Endodermal cell (in vitro differentiated cells): ENCODE measurements at regions not wholly inside any gene's neighbourhood (a gene's known extent, or its start where the extent isn't known, plus 50 kb on each side); places are given as distances from the start of the nearest gene placed in this dataset.

Experiments used
- DNase-seq: peaks from one replicate; pipeline ENCODE4 v3.0.0-alpha.2; 2017
- H3K27ac ChIP-seq: 2 replicates; pipeline ENCODE4 v1.5.1; 2013; ENCODE audit warnings: mild to moderate bottlenecking, low read depth, low read length, moderate library complexity
- H3K27me3 ChIP-seq: 2 replicates; pipeline ENCODE4 v1.6.1; 2013; ENCODE audit warnings: mild to moderate bottlenecking, low read length, moderate library complexity; ENCODE audit not compliant: insufficient read depth, control insufficient read depth, poor library complexity, severe bottlenecking
- H3K36me3 ChIP-seq: 2 replicates; pipeline ENCODE4 v1.7.0; 2013; ENCODE audit warnings: mild to moderate bottlenecking, low read length, moderate library complexity; ENCODE audit not compliant: control insufficient read depth, insufficient read depth
- H3K4me1 ChIP-seq: one replicate; pipeline ENCODE4 v1.7.0; 2013; ENCODE audit warnings: low read length; ENCODE audit not compliant: control insufficient read depth, insufficient read depth
- H3K4me3 ChIP-seq: 2 replicates; pipeline ENCODE4 v1.5.1; 2013; ENCODE audit warnings: mild to moderate bottlenecking, low read length, moderate library complexity
- H3K9ac ChIP-seq: 2 replicates; pipeline ENCODE4 v1.6.1; 2013; ENCODE audit warnings: mild to moderate bottlenecking, low read length, moderate library complexity; ENCODE audit not compliant: poor library complexity, severe bottlenecking; ENCODE audit errors: extremely low read depth
- H3K9me3 ChIP-seq: 2 replicates; pipeline ENCODE4 v1.6.1; 2013; ENCODE audit warnings: mild to moderate bottlenecking, low read length, moderate library complexity; ENCODE audit not compliant: control insufficient read depth
- H3K27ac Mint-ChIP-seq: 2 replicates; pipeline ENCODE4 v1.8.0; 2020; ENCODE audit warnings: mixed read lengths
- H3K27me3 Mint-ChIP-seq: 2 replicates; pipeline ENCODE4 v1.8.0; 2021; ENCODE audit warnings: mild to moderate bottlenecking, mixed read lengths; ENCODE audit not compliant: insufficient read depth
- H3K36me3 Mint-ChIP-seq: 2 replicates; pipeline ENCODE4 v1.8.0; 2020; ENCODE audit warnings: low read depth, mixed read lengths
- H3K4me1 Mint-ChIP-seq: 2 replicates; pipeline ENCODE4 v1.8.0; 2020; ENCODE audit warnings: mixed read lengths
- H3K4me3 Mint-ChIP-seq: 2 replicates; pipeline ENCODE4 v1.8.0; 2020; ENCODE audit warnings: mild to moderate bottlenecking, moderate library complexity, mixed read lengths
- H3K9me3 Mint-ChIP-seq: 2 replicates; pipeline ENCODE4 v1.8.0; 2020; ENCODE audit warnings: mild to moderate bottlenecking, mixed read lengths
- WGBS, 2 experiments: methylation state at CpG; one replicate each; pipeline versions ENCODE4 v1.1.5 to v1.1.7; 2013; ENCODE audit warnings: missing lambda C conversion rate in 2 of 2, mixed read lengths in 1 of 2; ENCODE audit not compliant: insufficient coverage in 1 of 2, insufficient read length in 1 of 2; 5-methylcytosine and 5-hydroxymethylcytosine counted together
- TF ChIP-seq, protein P1 (sequence below): fragments of 200-600 bp; sonication (generic); conservative IDR thresholded peaks from 2 replicates; pipeline ENCODE4 v1.5.0; 2021; ENCODE audit warnings: antibody characterized with exemption, mild to moderate bottlenecking

GRCh38 chr6:37559050-37559449 is 59.4 kb upstream of the CCDC167 start:
- Mint-ChIP-seq H3K9me3 (no peaks in the 10 kb centered on the region), H3K4me3 (no peak overlapping the region), H3K4me1 (peaks cover 20% of the 10 kb centered on the region), H3K27ac (no peak overlapping the region), H3K36me3 (no peaks in the 10 kb centered on the region), H3K27me3 (peaks cover 39% of the 10 kb centered on the region)
- 89% methylated on average over 6 of the region's 6 CpGs; no CpG with 5 or more reads in 1 of the 2 experiments for WGBS, 2 experiments
- TF ChIP-seq, protein P1, sequence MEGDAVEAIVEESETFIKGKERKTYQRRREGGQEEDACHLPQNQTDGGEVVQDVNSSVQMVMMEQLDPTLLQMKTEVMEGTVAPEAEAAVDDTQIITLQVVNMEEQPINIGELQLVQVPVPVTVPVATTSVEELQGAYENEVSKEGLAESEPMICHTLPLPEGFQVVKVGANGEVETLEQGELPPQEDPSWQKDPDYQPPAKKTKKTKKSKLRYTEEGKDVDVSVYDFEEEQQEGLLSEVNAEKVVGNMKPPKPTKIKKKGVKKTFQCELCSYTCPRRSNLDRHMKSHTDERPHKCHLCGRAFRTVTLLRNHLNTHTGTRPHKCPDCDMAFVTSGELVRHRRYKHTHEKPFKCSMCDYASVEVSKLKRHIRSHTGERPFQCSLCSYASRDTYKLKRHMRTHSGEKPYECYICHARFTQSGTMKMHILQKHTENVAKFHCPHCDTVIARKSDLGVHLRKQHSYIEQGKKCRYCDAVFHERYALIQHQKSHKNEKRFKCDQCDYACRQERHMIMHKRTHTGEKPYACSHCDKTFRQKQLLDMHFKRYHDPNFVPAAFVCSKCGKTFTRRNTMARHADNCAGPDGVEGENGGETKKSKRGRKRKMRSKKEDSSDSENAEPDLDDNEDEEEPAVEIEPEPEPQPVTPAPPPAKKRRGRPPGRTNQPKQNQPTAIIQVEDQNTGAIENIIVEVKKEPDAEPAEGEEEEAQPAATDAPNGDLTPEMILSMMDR, result no peak
- DNase-seq, result no peak
- Histone ChIP-seq H3K4me1 (peaks cover 2% of the 10 kb centered on the region), H3K4me3 (no peak overlapping the region), H3K9ac (no peak overlapping the region), H3K36me3 (no peaks in the 10 kb centered on the region), H3K9me3 (no peaks in the 10 kb centered on the region), H3K27me3 (no peaks in the 10 kb centered on the region), H3K27ac (peak overlapping the region; percentile 88)

GRCh38 chr6:37558646-37559045 is 59.0 kb upstream of the CCDC167 start:
- H3K27ac Mint-ChIP-seq, result no peak overlapping the region
- peaks cover 36% of the 10 kb centered on the region for H3K27me3 Mint-ChIP-seq
- Histone ChIP-seq H3K27me3 (no peaks in the 10 kb centered on the region), H3K4me1 (no peaks in the 10 kb centered on the region), H3K36me3 (no peaks in the 10 kb centered on the region), H3K9me3 (no peaks in the 10 kb centered on the region), H3K4me3 (no peak overlapping the region), H3K9ac (no peak overlapping the region), H3K27ac (peak overlapping the region; percentile 88)
- TF ChIP-seq, protein P1, result no peak
- H3K36me3 Mint-ChIP-seq, result no peaks in the 10 kb centered on the region
- H3K9me3 Mint-ChIP-seq, result no peaks in the 10 kb centered on the region
- 92 to 100% methylated on average over 6 to 14 of the region's 14 CpGs for WGBS, 2 experiments
- H3K4me3 Mint-ChIP-seq, result no peak overlapping the region
- peaks cover 20% of the 10 kb centered on the region for H3K4me1 Mint-ChIP-seq
- no peak for DNase-seq

GRCh38 chr6:37558168-37558567 is 58.5 kb upstream of the CCDC167 start:
- Histone ChIP-seq H3K27me3 (no peaks in the 10 kb centered on the region), H3K4me1 (no peaks in the 10 kb centered on the region), H3K36me3 (no peaks in the 10 kb centered on the region), H3K4me3 (no peak overlapping the region), H3K27ac (no peak overlapping the region), H3K9me3 (no peaks in the 10 kb centered on the region), H3K9ac (no peak overlapping the region)
- no peak for DNase-seq
- Mint-ChIP-seq H3K9me3 (no peaks in the 10 kb centered on the region), H3K27ac (no peak overlapping the region), H3K36me3 (no peaks in the 10 kb centered on the region), H3K4me3 (no peak overlapping the region), H3K27me3 (peaks cover 35% of the 10 kb centered on the region), H3K4me1 (peaks cover 22% of the 10 kb centered on the region)
- 88 to 89% methylated on average over 5 of the region's 5 CpGs for WGBS, 2 experiments
- TF ChIP-seq, protein P1, result no peak
